ENCODE measurements at regions not wholly inside any gene's neighbourhood (a gene's known extent, or its start where the extent isn't known, plus 50 kb on each side); places are given as distances from the start of the nearest gene placed in this dataset.

- DNase-seq (ENCODE audit: low read depth in 2 of 2, low spot score in 1 of 2): no peak
Observed at GRCh38 chr2:12515871-12516270, 200.9 kb upstream of the TRIB2 start.

GRCh38 chr2:12533337-12534005 lies 183.3 kb upstream of the TRIB2 start:
- no peak for DNase-seq (ENCODE audit: low read depth in 2 of 2, low spot score in 1 of 2)

- no peak for DNase-seq (ENCODE audit: low read depth in 2 of 2, low spot score in 1 of 2)
Observed at GRCh38 chr2:12534646-12535263, 182.0 kb upstream of the TRIB2 start.

- no peak for DNase-seq (ENCODE audit: low read depth in 2 of 2, low spot score in 1 of 2)
Observed at GRCh38 chr2:12536976-12537375, 179.8 kb upstream of the TRIB2 start.

GRCh38 chr2:12538138-12538694 lies 178.5 kb upstream of the TRIB2 start:
- DNase-seq (ENCODE audit: low read depth in 2 of 2, low spot score in 1 of 2): no peak

GRCh38 chr2:12539336-12539735 lies 177.4 kb upstream of the TRIB2 start:
- DNase-seq (ENCODE audit: low read depth in 2 of 2, low spot score in 1 of 2): no peak

- DNase-seq (ENCODE audit: low read depth in 2 of 2, low spot score in 1 of 2): no peak
Observed at GRCh38 chr2:12539776-12540562, 176.8 kb upstream of the TRIB2 start.

- no peak for DNase-seq (ENCODE audit: low read depth in 2 of 2, low spot score in 1 of 2)
Observed at GRCh38 chr2:12543076-12543977, 173.4 kb upstream of the TRIB2 start.

GRCh38 chr2:12543978-12544558 lies 172.7 kb upstream of the TRIB2 start:
- DNase-seq (ENCODE audit: low read depth in 2 of 2, low spot score in 1 of 2): no peak

- no peak for DNase-seq (ENCODE audit: low read depth in 2 of 2, low spot score in 1 of 2)
Observed at GRCh38 chr2:12547566-12548170, 169.1 kb upstream of the TRIB2 start.

GRCh38 chr2:12548906-12549305 lies 167.8 kb upstream of the TRIB2 start:
- DNase-seq (ENCODE audit: low read depth in 2 of 2, low spot score in 1 of 2): no peak

- DNase-seq (ENCODE audit: low read depth in 2 of 2, low spot score in 1 of 2): no peak
Observed at GRCh38 chr2:12549641-12550040, 167.1 kb upstream of the TRIB2 start.

- DNase-seq (ENCODE audit: low read depth in 2 of 2, low spot score in 1 of 2): no peak
Observed at GRCh38 chr2:12552092-12552491, 164.6 kb upstream of the TRIB2 start.

GRCh38 chr2:12554224-12555011 lies 162.3 kb upstream of the TRIB2 start:
- DNase-seq (ENCODE audit: low read depth in 2 of 2, low spot score in 1 of 2): no peak

GRCh38 chr2:12555012-12555645 lies 161.6 kb upstream of the TRIB2 start:
- no peak for DNase-seq (ENCODE audit: low read depth in 2 of 2, low spot score in 1 of 2)

- DNase-seq (ENCODE audit: low read depth in 2 of 2, low spot score in 1 of 2): no peak
Observed at GRCh38 chr2:12556762-12557161, 160.0 kb upstream of the TRIB2 start.

- DNase-seq (ENCODE audit: low read depth in 2 of 2, low spot score in 1 of 2): no peak
Observed at GRCh38 chr2:12557688-12558087, 159.0 kb upstream of the TRIB2 start.

GRCh38 chr2:12558519-12558918 lies 158.2 kb upstream of the TRIB2 start:
- DNase-seq (ENCODE audit: low read depth in 2 of 2, low spot score in 1 of 2): no peak

- DNase-seq (ENCODE audit: low read depth in 2 of 2, low spot score in 1 of 2): no peak
Observed at GRCh38 chr2:12560618-12561017, 156.1 kb upstream of the TRIB2 start.
